HUDEP-2 (cell line): ENCODE measurements at regions not wholly inside any gene's neighbourhood (a gene's known extent, or its start where the extent isn't known, plus 50 kb on each side); places are given as distances from the start of the nearest gene placed in this dataset.
"Not testable (repeated sequence)": the region's sequence is repeated elsewhere in the genome, so short reads cannot be mapped to it uniquely, and the experiment has no call there.

Experiments used
- DNase-seq, 76 experiments: peaks; one replicate each; lab custom pipeline; 2025; ENCODE audit not compliant: unreplicated experiment in 76 of 76; lab: John Stamatoyannopoulos, UW

DNA sequence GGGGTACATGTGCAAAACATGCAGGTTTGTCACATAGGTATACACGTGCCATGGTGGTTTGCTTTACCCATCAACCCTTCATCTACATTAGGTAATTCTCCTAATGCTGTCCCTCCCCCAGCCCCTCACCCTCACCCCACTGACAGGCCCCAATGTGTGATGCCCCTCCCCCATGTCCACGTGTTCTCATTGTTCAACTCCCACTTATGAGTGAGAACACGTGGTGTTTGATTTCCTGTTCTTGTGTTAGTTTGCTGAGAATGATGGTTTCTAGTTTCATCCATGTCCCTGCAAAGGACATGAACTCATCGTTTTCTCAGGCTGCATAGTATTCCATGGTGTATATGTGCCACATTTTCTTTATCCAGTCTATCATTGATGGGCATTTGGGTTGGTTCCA lies 232.9 kb upstream of the RASGRP1 start:
- DNase-seq = not testable (repeated sequence)

DNA sequence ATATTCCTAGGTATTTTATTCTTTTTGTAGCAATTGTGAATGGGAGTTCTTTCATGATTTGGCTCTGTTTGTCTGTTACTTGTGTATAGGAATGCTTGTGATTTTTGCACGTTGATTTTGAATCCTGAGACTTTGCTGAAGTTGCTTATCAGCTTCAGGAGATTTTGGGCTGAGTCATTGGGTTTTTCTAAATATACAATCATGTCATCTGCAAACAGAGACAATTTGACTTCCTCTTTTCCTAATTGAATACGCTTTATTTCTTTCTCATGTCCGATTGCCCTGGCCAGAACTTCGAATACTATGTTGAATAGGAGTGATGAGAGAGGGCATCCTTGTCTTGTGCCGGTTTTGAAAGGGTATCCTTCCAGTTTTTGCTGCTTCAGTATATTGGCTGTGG lies 234.6 kb upstream of the RASGRP1 start:
- not testable (repeated sequence) for DNase-seq

DNA sequence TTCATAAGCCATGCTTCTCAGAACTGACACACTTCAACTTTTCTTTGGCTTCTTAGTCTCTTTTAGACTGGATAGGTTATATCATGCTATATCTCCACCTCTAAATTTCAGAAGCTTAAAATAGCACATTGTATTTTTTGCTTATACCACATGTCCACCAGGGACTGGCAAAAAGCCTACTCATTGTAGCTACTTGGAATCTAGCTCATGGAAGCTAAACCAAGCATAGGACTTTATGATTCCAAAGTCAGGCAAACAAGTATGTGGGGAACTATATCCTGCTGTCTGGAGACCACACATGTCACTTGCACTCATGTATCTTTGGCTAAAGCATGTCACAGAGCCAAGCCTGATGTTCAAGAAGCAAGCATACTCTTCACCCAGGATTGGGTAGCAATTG lies 245.0 kb upstream of the RASGRP1 start:
- DNase-seq = no peak

DNA sequence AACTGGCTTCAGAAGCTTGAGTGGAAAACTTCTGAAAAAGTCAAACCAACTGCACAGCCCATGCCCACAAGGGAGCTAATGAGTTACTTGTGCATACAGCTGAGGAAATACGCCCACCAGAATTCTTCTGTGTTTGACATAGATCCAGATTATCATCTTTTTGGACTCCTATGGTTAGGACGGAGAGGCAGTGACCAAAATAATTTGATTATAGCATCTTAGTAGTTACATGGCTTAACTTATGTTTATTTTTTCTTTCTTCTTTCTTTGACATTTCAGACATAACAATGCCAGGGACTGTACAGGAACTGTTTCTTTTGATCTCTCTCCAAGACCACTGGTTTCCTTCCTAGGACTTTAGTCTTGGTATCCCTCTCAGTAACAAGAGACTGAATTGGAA lies 246.1 kb upstream of the RASGRP1 start:
- no peak for DNase-seq

DNA sequence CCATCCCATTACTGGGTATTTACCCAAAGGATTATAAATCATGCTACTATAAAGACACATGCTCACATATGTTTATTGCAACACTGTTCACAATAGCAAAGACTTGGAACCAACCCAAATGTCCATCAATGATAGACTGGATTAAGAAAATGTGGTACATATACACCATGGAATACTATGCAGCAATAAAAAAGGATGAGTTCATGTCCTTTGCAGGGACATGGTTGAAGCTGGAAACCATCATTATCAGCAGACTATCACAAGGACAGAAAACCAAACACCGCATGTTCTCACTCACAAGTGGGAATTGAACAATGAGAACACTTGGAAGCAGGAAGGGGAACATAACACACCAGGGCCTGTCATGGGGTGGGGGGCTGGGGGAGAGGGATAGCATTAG lies 249.6 kb upstream of the RASGRP1 start:
- not testable (repeated sequence) for DNase-seq

DNA sequence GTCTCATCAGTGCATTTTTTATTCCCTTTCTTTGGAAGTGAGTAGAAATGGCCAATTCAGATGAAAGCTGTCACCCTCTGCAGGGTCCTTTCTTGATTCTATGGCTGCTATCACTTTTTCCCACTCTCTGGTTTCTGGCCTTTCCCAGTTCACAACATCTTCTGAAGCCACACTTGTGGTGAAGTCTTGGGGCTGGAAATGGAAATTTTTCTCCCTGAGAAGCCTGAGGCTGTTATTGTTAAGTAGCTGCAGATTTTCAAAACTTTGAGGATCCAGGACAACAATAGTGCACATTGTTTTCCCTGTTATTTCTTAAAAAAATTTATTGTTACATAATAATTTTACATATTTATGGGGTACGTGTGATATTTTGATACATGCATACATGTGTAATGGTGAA lies 250.3 kb upstream of the RASGRP1 start:
- no peak for DNase-seq

DNA sequence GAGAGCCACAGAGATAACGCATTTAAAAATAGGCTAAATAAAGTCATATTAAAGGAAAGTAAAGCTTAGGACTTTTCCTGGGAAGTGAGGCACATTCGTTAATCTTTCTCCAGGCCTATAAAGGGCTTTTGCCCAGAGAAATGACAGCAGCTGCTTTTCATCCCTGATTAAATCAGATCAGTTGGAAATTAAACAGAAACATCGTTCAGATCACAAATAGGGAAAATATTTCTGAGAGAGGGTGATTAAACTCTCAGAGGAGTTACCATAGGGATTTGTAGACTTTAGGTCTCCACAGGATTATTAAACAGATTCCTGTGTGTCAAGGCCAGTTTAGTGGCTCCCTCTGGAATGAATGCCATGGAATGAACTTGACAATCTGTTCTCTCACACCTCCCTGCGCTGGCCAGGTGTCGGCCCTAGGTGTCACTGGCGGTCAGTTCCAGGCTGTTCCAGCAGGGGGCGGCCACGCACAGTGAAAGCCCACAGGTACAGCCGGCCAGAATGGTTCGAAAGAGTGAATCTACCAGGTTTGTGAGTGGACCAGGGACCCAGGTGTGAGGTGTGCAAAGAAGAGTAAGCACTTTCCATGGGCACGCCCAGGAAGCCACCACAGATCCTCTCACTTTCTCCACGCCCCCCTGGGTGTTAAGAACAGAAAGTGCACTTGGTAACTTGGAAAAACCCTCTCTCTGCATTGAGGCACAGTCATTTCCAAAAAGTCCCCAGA lies 253.0 kb upstream of the RASGRP1 start:
- peak in 63 of 76 experiments; percentile 1 to 76 (median 42) for DNase-seq

DNA sequence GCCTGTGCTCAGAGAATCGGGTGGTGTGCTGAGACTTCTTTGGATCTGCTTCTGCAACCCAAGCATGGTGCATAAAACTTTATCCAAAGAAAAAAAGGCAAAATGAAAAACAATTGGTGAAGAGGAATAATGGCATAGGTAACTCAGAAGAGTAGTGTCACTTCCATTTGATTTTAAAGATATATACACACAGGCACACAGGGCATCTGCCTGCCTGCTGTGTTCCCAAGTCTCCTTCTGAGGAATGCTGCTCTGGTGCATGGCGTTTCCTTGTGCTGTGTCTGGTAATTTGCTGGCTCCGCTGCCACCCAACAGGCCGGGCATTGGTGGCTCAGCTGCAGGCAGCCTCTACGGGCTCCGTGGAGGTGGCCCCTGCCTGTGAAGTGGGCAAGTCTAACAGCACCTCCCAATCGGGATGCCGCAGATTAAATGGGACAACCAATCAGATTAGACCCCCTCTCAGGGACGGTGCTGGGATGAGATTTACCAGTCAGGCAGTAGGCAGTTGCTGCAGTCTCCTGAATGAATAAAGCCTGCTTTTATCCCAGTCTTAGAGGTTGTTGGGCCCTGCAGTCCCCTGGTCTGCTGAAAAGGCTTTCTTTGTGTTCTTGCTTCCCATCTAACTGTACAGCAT lies 253.7 kb upstream of the RASGRP1 start:
- no peak for DNase-seq

DNA sequence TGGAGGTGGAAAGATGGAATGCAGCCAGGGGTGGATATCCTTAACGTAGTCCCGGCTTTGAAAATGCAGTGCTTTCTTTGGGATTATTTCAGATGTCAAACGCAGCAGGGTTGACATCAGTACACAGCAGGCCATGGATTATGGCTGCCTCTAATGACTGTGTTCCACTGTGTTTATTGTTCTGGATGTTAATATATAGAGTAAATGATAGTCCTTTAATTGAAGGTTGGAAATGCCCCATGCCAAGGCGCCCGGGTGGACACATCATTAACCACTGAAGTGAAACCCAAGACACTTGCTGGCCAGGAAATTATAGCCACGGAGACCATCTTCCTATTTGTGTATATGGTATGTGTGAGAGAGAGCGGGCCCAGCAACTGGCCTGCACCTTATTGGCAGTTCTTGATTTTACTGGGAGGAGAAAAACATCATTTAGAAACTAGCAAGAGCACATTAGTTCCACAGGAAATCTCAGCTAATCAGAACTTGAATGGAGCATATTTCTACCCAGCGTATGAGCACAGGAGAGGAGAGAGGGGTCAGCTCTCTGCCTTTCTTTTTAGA lies 254.9 kb upstream of the RASGRP1 start:
- no peak for DNase-seq

DNA sequence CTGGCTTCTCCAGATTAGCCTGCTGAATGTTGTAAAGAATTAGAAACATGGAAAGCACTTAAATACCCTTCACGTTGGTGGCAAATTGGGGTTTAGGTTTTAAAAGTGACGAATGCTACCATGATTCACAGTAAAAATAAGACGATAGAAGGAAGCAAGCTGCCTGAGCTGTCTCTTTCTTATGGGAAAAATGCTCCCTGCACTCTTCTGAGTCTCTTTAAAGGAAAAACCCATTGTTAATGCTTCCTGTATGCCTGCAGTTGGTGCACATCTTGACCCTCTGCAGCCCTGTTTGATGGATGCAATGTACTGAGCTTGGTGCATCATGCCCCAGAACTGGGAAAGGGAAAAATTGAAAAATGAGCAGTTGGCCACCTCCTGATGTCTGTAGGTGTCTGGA lies 258.6 kb upstream of the RASGRP1 start:
- no peak for DNase-seq

DNA sequence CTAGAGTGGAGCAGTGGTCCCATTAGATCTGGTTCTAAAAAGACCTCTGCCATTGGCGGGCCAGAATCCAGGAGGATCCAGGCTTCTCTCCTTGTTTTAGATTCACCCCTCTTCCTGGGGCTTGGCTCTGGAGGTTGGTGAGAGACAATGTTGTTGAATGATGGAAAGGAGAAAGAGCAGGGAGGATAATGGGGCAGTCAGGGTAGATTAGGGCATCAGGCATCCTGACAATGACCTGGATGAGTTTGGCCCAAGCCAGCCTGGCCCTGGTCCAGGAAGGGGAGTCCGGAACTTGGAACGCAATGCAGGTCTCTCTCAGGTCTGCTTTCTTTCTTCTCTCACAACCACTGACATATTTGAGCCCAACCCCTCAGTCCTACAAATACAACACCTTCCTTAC lies 260.1 kb upstream of the RASGRP1 start:
- no peak for DNase-seq

DNA sequence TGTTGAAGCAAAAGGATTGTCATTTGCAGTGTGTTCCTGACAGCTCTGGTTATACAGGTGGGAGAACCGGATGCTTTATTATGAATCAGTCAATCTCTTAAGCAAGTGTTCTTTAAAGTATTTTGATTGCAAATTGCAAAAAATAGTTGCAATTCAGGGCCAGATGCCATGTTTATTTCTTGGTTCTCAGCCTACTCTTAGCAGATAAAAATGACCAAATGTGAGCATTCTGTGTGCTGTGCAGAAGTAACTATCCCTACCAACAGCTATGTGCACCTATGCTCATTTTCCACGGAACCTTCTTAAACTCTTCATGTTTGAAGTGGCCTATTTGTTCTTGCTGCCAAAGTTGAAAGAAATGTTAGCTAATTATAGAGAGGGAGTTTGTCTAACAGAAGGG lies 262.3 kb upstream of the RASGRP1 start:
- no peak for DNase-seq

DNA sequence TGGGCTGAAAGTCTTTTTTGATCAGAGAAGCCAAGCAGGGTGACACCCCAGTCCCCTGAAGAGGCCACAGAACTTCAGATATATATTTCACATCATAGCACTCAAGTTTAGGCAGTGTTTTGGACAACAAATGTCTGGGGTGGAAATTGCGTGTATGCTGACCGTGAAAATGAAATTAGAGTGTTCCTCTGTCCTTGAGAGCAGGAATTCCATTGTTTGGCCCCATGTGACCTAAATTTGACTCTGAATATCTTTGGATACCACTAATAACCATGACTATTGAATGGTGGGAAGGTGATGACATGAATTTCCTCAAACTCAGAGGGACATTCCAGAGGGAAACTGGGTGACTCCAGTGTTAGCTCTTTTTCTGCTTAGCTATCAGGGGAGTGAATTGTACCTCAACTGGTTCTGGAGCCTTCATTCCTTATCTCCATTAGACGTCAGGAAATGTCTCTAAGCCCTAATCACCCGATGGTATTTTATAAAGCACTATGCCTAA lies 263.5 kb upstream of the RASGRP1 start:
- DNase-seq = no peak

DNA sequence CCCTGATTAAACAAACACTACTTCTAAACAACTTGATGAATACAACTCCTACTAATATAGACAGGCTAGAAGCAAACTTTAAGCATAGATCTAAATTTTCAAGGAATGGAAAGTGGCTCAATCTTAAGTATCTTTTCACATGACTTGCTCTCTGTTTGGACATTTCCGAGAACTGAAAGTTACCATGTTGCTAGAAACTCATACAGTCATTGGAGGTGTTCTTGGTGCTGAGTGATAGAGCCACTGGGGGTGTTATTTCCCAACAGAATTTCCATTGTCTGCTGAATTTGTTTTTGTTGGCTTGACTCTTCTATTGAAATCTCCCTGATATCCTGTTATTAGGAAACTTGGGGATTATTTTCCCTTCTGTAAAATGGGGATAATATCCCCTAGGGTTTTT lies 264.5 kb upstream of the RASGRP1 start:
- DNase-seq = no peak

DNA sequence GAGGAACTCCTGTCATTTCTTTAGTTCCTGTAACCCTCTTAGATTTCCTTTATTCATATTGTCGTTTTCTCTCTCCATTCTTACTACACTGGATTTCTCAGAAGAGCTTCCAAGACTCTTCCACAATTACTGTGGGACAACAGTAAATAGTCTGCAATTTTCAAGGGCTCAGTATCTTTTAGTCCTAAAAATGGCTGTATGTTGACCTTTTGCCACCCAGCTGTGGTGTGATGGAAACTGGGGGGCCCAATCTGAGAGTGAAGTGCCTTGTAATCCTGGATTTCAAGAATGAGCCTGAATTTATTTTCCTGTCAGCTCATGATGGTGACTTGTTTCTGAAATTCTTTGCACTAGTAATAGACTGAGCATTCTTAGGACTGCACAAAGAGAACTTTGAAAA lies 277.6 kb upstream of the RASGRP1 start:
- DNase-seq = no peak

DNA sequence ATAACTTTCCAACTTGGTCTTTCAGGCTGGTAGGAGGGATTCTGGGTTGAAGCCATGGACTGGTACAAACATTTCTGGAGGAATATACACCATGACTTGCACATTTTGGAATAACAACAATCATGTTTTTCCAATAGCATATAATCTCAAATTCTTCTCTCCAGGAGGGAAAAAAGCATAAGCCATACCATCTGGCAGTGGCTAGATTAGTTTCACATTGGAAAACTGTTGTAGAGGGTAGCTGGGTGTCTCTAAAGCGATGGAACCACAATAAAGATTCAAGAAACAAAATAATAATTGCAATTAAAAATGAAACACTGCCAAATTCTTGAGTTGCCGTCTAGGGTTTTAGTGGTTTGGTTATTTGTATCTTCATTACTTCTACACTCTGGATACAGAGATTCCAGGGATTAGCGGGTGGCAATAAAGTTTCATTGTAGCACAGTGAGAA lies 278.5 kb upstream of the RASGRP1 start:
- DNase-seq = no peak

DNA sequence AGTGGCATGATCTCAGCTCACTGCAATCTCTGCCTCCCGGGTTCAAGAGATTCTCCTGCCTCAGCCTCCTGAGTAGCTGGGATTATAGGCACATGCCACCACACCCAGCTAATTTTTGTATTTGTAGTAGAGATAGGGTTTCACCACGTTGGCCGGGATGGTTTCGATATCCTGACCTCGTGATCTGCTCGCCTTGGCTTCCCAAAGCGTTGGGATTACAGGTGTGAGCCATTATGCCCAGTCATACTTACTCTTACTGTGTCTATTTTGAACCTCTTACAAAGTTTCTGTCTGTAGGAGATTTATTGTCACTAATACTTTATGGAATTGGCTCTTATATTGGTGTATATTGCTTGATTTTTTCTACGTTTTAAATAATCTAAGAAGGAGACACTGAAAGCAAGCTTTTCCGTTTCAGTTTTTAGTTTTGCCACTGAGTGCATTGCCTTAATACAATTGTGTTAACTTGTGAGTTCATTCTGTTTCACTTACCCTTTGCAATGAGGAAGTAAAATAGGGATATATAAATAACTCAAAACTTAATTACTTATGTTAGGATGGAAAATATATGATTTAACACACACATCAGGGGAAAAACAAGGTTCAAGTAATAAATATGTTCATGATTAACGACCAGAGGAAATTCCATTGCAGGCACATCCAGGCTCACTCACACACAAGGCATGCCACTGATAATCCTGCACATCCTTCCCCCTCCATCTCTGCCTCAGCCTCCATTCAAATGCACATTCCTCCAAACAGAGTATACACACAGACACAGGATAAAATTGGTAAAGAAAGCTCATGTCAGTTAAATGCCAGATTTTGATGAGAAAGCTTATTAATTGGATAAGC lies 279.3 kb upstream of the RASGRP1 start:
- no peak for DNase-seq

DNA sequence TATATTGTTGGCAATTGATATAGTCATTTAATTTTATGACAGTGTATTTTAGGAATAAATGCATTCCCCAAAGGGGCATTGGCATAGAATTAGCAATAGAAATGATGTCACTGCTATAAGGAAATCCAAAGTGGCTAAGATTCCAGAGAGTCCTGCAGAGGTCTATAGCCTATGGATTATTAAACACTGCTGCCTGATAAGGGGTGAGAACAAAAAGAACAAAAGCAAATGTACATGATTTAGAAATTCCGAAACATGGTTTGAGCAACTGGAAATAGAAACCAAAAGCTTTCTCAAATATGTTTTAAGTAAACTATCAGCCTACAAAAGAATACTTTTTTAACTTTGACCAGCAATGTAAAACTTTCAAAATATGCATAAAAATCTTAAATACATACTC lies 280.1 kb upstream of the RASGRP1 start:
- DNase-seq = no peak

DNA sequence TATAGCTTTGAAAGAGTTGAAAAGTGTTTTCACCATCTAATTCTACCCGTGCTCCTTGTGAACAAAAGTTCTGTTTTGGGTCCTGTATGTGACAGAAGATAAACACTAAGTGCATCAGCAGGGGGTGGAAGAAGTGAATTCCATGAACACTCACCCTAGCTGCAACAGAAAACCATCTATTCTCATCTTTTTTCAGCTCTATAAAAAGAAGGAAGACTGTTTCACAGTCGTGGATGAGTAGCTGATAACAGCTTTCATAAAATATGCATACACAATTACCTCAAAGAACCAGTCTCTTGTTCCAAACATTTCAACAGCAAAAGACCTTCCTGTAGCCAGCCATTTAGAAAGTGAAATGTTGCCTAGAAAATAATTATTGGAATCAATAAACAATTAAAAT lies 281.7 kb upstream of the RASGRP1 start:
- no peak for DNase-seq

DNA sequence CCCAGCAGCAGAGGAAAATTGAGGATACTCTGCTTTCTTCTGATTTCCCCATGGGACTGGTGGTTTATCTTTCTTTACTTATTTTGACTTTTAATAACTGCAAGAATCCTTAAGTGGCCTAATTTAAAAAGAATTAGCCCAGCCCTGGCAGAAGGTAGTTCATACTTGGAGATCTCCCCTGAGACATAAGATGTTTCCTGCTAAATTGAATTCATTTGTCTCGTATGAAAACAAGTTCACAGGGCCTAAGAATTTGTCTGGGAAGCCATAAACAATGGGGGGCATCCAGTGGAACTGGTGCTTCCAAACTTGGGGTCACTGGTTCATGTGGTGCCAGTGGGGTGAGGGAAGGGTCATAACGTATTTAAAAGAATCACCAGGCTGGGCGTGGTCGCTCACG lies 283.1 kb upstream of the RASGRP1 start:
- DNase-seq = no peak

DNA sequence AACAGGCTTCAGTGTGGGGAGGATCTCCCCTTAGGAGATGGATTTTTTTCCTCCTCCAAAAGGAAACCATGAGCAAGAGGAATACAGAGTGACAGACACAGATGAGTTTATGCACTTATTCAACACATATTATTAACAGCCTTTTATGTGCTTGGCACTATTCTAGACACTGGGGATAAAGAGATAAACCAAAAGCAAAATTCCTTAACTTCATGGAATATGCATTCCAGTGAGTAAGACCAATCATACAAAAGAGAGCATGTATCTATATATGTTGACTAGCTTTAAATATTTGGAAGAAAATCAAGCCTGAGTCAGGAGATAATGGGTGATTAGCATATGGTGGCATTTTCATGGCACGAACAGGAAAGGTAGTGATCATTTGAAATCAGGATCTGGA lies 284.4 kb upstream of the RASGRP1 start:
- no peak for DNase-seq
